Epithelial cell of esophagus (primary cell): ENCODE measurements at regions not wholly inside any gene's neighbourhood (a gene's known extent, or its start where the extent isn't known, plus 50 kb on each side); places are given as distances from the start of the nearest gene placed in this dataset.
"Not testable (repeated sequence)": the region's sequence is repeated elsewhere in the genome, so short reads cannot be mapped to it uniquely, and the experiment has no call there.

ENCODE experiments used
- DNase-seq: peaks from one replicate; pipeline ENCODE4 v3.0.0; 2010; ENCODE audit warnings: low read depth
- H3K4me3 ChIP-seq: 2 replicates; pipeline ENCODE4 v1.5.1; 2011; ENCODE audit warnings: mild to moderate bottlenecking, low read length, control low read depth
- CTCF ChIP-seq: IDR thresholded peaks from 2 replicates; pipeline ENCODE4 v1.5.1; 2011; ENCODE audit warnings: low read depth, mild to moderate bottlenecking, low read length, control low read depth, inconsistent platforms; ENCODE audit not compliant: insufficient read depth; ENCODE audit errors: missing control alignments

- no peak for TF ChIP-seq CTCF
- DNase-seq = no peak
- H3K4me3 ChIP-seq = no peak overlapping the region
These were observed 80.3 kb upstream of the CREB5 start for GRCh38 chr7:28332046-28332445.

GRCh38 chr7:28333548-28333947, 78.8 kb upstream of the CREB5 start:
- DNase-seq, H3K4me3 ChIP-seq: not testable (repeated sequence)

- TF ChIP-seq CTCF = no peak
- H3K4me3 ChIP-seq = no peak overlapping the region
- no peak for DNase-seq
These were observed 75.5 kb upstream of the CREB5 start for GRCh38 chr7:28336806-28337205.

GRCh38 chr7:28338041-28338440, 74.3 kb upstream of the CREB5 start:
- TF ChIP-seq CTCF = no peak
- no peak overlapping the region for H3K4me3 ChIP-seq
- DNase-seq = no peak

- peak; percentile 11 for DNase-seq
- TF ChIP-seq CTCF = no peak
- H3K4me3 ChIP-seq = no peak overlapping the region
These were observed 68.9 kb upstream of the CREB5 start for GRCh38 chr7:28343462-28343861.

GRCh38 chr7:28346256-28346655, 66.1 kb upstream of the CREB5 start:
- no peak overlapping the region for H3K4me3 ChIP-seq
- no peak for DNase-seq
- TF ChIP-seq CTCF = no peak

- no peak for TF ChIP-seq CTCF
- DNase-seq = no peak
- H3K4me3 ChIP-seq = no peak overlapping the region
These were observed 65.5 kb upstream of the CREB5 start for GRCh38 chr7:28346676-28347363.
